ENCODE measurements at regions not wholly inside any gene's neighbourhood (a gene's known extent, or its start where the extent isn't known, plus 50 kb on each side); places are given as distances from the start of the nearest gene placed in this dataset.

DNA sequence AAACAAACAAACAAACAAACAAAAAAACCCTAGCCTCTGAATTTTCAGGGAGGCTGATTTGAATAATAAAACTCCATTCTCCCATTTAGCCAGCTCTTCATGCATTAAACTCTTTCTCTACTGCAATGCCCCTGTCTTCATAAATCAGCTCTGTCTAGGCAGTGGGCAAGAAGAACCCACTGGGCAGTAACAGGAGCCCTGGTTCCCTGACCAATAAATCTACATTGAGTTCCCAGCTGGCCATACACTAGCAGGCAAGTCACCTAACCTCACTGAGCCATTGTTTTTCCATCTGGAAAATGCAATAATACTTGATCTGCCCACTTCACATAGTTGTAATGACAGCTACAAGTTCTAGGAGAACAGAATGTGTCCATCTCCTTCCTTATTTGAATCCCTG, 57.6 kb upstream of the YPEL5 start:
- TF ChIP-seq CTCF (conservative IDR thresholded peaks at IDR 0.05): no peak
- no peak overlapping the region for H4K91ac ChIP-seq (ENCODE audit: insufficient read length, low read depth, low read length)

More for the DNA sequence above, 57.6 kb upstream of the YPEL5 start:
- Histone ChIP-seq H3T11ph (ENCODE audit: low read length) (no peak overlapping the region), H3K18ac (ENCODE audit: insufficient read length, low read depth, low read length) (no peak overlapping the region), H3K23me2 (ENCODE audit: insufficient read length, low read depth, low read length, poor library complexity, severe bottlenecking) (no peaks in the 10 kb centered on the region), H2BK20ac (ENCODE audit: low read depth, low read length, poor library complexity, severe bottlenecking) (no peak overlapping the region), H4K20me1 (ENCODE audit: control insufficient read depth, insufficient read depth, insufficient read length) (no peaks in the 10 kb centered on the region), H3K27me3 (ENCODE audit: insufficient read depth, low read length) (no peaks in the 10 kb centered on the region), H3K56ac (ENCODE audit: insufficient read length, low read depth, low read length) (no peak overlapping the region), H2AK5ac (ENCODE audit: insufficient read length, low read length) (no peak overlapping the region), H2BK120ac (ENCODE audit: low read depth, low read length, poor library complexity, severe bottlenecking) (no peak overlapping the region), H2BK5ac (ENCODE audit: insufficient read length, low read length) (no peak overlapping the region), H3K14ac (ENCODE audit: insufficient read depth, low read length) (no peak overlapping the region), H3K79me2 (ENCODE audit: insufficient read depth, low read length) (no peaks in the 10 kb centered on the region), H3K4me2 (ENCODE audit: insufficient read depth, insufficient read length, low read length) (no peak overlapping the region), H2BK15ac (ENCODE audit: low read depth, low read length) (no peak overlapping the region), H3K9ac (ENCODE audit: extremely low read depth, insufficient read length, low read length) (no peak overlapping the region), H3K4me1 (ENCODE audit: insufficient read depth, low read length) (peaks cover 4% of the 10 kb centered on the region), H3K23ac (ENCODE audit: insufficient read length, low read depth, low read length) (no peak overlapping the region), H2BK12ac (ENCODE audit: insufficient read length, low read depth, low read length) (no peak overlapping the region), H4K8ac (replicated peaks; ENCODE audit: insufficient read length, low read depth, low read length) (no peak overlapping the region), H3K4ac (ENCODE audit: low read depth, low read length) (no peak overlapping the region), H3K9me3 (ENCODE audit: control insufficient read depth, low read depth, low read length) (no peaks in the 10 kb centered on the region), H3K79me1 (ENCODE audit: insufficient read depth, low read depth, low read length, poor library complexity, severe bottlenecking) (no peaks in the 10 kb centered on the region), H4K5ac (ENCODE audit: insufficient read length, low read depth, low read length) (no peak overlapping the region), H3K27ac (ENCODE audit: insufficient read length, low read depth, low read length) (no peak overlapping the region), H2AFZ (ENCODE audit: low read length) (no peak overlapping the region)
- H3K4me3 Mint-ChIP-seq: no peak overlapping the region
- H3K27me3 Mint-ChIP-seq (ENCODE audit: low read depth): peaks cover 12% of the 10 kb centered on the region
- no peak overlapping the region for H3K27ac Mint-ChIP-seq
- H3K36me3 Mint-ChIP-seq (ENCODE audit: insufficient read depth in 1 of 3, low read depth in 3 of 3): peaks cover 0 to 4% (median 2%) of the 10 kb centered on the region in 3 experiments; a peak in 3 of 7 replicates
- peaks cover 4 to 8% of the 10 kb centered on the region in 2 experiments; a peak in 4 of 5 replicates for H3K9me3 Mint-ChIP-seq
- peaks cover 8% of the 10 kb centered on the region in 2 experiments for H3K4me1 Mint-ChIP-seq
- DNase-seq: no peak
